ELF-1 (cell line): ENCODE measurements at regions not wholly inside any gene's neighbourhood (a gene's known extent, or its start where the extent isn't known, plus 50 kb on each side); places are given as distances from the start of the nearest gene placed in this dataset.
A peak's percentile ranks its signal among the peaks of the same experiment; 100 is the strongest.

Source experiments
- DNase-seq: peaks from one replicate; pipeline ENCODE4 v3.0.0-alpha.2; 2016; ENCODE audit warnings: low read depth, low spot score

DNA sequence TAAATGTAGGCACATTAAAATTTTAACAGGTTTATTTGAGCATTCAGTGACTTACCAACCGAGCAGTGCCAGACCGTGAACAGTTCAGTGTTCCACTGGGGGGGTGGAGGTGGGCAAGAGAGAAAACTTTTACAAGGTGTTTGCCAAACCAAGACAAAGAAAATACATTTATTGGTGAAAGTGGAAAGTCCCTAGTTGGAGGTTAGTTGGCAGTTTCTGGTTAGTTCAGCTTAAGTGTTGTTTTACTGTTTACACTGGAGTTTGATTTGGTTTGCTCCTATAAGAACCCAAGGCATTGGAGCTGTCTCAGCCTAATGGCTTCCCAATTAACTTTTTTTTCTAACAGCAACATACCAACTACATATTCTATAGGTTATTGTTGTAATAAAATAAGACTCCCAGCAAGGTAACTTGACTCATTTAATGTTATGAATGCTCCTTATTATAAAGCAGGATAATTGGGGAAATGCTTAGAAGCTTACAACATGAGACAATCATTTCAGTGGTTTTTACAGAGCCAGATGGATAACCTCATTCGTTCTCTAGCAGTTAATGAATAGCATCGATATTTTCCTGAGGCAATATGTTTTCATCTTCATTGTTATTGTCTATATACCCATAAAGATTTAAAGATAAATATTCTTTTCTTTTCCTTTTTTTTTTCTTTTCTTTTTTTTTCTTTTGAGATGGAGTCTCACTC, 115.8 kb downstream of the ETNK1 start:
- no peak for DNase-seq

DNA sequence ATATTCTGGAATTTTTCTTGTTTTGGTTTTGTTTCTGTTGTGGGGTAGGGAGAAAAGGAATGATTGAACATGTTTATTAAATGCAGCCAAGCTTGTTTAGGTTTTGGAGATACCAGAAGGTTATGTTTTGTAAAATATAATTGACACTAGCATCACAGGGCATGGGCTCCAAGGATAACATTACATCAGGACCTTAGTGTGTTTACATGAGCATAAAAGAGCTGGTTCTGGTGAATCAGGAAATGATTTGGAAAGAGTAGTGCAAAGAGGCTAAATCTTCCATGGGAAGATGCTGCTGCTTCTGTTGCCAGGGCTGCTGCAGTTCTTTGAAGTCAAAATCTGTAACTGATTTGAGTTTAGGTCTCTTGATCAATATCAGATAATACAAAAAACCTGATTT, 118.7 kb downstream of the ETNK1 start:
- no peak for DNase-seq

- DNase-seq, result no peak
Observed at GRCh38 chr12:22744197-22744596, 119.2 kb downstream of the ETNK1 start.

GRCh38 chr12:22746720-22747119, 121.7 kb downstream of the ETNK1 start:
- no peak for DNase-seq

DNA sequence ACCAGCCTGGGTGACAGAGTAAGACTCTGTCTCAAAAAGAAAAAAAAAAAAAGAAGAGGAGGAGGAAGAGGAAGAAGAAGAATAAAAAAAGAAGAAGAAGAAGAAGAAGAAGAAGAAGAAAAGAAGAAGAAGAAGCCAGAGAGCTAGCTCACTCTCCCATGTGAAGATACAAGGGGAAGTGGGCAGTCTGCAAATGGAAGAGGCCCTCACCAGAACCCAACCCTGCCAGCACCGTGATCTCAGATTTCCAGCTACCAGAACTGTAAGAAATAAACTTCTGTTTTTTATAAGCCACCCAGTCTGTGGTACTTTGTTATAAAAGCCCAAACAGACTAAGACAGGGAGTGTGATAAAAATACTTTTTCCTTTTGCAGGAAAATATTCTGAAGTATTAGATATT, 130.7 kb downstream of the ETNK1 start:
- no peak for DNase-seq

GRCh38 chr12:22759769-22760674, 135.1 kb downstream of the ETNK1 start:
- peak; percentile 12 for DNase-seq

DNA sequence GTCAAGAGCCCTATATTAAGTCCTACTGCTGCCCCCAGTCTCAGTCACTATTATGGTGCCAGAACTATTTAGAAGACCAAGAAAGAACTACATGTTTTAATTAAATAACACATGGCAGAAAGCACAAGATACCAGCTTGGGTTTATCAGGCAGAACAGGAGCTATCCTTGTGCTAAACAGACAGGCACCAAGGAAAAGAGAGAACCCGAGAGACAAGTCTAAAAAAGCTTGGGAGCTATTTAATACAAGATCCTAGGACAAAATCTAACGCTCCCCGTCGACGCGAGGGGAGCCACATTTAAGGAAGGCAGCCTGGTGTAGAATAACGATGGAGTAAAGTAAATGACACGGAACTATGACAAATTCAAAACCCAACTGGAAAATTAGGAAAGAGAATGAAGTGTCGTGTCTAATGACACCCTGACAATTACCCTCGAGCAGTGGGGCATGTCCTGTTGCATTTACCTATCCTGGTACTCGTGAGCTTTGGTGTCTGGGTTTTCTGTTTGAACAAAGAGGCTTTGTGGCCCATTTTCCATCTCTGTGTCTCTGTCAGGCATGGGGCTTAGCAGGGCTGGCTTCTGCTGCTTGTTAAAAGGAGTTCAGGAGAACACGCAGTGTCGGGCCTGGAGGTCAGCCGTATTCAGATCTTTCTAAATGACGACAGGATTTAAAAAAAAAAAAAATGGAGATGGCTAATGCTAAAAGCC, 140.6 kb downstream of the ETNK1 start:
- DNase-seq, result peak; percentile 20

GRCh38 chr12:22766911-22767420, 142.0 kb downstream of the ETNK1 start:
- DNase-seq, result no peak

- no peak for DNase-seq
Observed at GRCh38 chr12:22781339-22781738, 156.4 kb downstream of the ETNK1 start.

DNA sequence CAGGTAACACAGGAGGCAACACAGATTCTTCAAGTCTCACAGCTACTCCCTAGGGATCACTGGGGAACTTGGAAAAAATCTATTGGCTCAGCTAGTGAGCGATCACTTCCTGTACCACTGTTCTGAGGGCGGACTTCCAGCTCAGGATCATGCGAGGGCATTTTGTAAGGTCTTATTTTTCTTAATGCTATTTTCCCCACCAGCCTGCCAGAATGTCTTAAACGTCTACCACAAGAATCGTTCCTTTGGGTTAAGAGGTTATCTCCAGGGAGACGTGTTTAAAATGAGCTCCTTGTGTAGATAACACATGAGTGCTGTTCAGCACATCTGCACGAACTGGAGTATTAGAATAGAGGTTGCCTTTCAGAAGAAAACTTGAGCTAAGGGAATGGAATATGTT, 162.6 kb downstream of the ETNK1 start:
- no peak for DNase-seq

GRCh38 chr12:22788913-22789312, 163.9 kb downstream of the ETNK1 start:
- no peak for DNase-seq

GRCh38 chr12:22792138-22792537, 167.2 kb downstream of the ETNK1 start:
- no peak for DNase-seq

DNA sequence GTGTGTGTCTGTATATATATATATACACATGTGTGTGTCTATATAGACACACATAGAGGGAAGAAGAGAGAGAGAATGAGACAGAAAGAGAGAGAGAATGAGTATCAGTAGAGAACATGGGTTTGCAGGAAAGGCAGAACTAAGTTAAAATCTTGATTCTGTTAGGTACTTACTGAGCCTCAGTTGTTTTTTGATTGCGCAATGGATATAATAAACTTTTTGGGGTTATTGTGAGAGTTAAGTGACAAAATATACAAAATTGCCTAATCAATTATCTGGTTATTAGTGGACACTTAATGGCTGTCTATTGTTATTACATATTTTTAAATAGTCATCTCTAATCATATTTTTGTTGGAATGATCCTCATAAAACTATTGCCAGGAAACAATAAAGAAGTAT, 169.0 kb downstream of the ETNK1 start:
- no peak for DNase-seq

- DNase-seq, result no peak
Observed at GRCh38 chr12:22796941-22797630, 172.1 kb downstream of the ETNK1 start.

DNA sequence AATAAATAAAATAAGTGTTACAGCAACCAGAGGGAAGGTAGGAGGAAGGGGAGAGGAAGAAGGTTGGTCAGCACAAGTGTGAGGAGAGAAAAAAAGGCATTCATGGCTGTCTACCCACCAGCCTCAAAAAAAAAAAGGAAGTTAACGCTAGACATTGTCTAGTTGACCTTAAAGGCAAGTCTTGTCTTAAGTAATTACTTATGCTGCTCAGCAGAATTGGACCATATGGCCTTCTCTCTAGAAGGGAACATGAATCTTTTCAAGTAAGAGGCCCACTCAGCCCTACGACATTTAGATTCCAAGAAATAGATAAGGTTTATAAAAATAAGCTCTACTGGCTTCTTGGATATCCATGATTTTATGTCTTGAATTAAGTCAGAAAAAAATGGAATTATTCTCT, 172.7 kb downstream of the ETNK1 start:
- no peak for DNase-seq

DNA sequence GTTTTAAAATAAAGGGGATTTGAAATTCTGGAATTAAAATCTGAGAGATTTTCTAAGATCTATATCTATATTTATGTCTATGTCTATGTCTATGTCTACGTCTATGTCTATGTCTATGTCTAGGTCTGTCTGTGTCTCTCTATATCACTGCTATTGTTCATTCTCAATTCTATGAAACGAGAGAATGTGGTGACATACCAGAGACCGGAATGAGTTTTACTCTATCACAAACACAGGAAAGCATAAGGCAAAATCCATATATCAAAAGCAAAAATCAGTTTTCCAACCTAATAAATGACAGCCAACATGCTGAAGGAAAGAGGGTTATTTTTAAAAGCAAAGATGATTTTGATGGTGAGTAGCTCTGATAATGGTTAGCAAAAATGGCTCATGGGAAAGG, 173.1 kb downstream of the ETNK1 start:
- DNase-seq, result no peak

DNA sequence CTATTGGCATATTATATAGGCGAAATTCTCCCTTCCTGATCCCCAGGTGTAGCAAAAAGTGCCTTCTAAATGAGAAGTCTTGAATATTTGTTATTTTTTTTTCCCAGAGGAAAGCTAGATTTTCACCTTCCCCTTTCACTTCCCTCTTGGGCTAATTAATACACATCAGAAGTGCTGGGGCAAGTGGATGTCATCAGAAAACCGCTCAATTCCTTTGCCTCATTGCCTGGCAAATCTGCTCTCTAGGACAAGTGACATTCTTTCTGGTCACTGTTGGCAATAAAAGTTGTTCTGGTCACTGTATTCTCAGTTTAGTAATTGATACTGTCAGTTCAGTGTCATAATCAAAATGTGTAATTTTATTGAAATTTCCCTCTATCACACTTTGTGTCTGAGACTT, 174.5 kb downstream of the ETNK1 start:
- no peak for DNase-seq

- no peak for DNase-seq
Observed at GRCh38 chr12:22800332-22800731, 175.4 kb downstream of the ETNK1 start.

GRCh38 chr12:22802883-22803630, 178.1 kb downstream of the ETNK1 start:
- DNase-seq, result no peak

DNA sequence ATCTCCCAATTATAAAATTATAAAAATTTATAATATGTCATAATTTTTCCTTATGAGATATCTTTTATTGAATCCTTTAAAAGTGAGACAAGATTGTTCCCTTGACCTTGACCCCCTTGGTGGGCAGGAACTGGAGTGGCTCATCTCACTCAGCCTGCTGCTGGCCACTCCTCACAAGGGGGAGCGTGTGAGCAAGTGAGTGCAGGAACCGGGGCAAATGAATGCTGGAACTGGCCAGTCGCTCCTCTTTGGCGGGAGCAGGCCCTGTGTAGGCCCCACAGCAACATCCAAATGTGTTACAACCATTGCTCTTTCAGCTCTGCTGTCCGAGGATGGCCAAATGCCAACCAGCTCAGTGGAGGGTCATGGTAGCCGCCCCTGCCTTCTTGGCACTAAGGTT, 178.8 kb downstream of the ETNK1 start:
- peak; percentile 26 for DNase-seq

DNA sequence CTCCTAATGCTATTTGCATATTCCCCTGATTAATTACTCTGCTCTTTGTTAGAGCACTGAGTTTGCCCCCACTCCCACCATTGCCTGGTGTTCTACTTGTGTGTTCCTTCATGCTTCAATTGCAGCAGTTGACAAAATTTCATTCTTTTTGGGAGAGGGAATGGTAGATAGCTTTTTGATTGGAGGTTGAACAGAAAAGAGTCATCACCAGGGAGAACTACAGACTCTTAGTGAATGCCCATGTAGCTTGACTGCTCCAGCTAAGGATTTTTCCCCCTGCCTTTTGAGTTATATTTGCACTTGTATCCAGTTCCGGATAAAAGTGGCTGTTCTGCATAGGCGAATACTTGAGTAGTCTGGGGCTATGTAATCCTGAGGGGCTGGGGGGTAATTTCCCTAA, 183.9 kb downstream of the ETNK1 start:
- no peak for DNase-seq
